NCI-H2171 (cell line): ENCODE measurements at regions not wholly inside any gene's neighbourhood (a gene's known extent, or its start where the extent isn't known, plus 50 kb on each side); places are given as distances from the start of the nearest gene placed in this dataset.

Experiments used
- DNase-seq: peaks from one replicate; lab custom pipeline; 2025; lab: John Stamatoyannopoulos, UW

GRCh38 chr11:28536504-28537267 lies 428.5 kb downstream of the METTL15 start:
- DNase-seq, result no peak

DNA sequence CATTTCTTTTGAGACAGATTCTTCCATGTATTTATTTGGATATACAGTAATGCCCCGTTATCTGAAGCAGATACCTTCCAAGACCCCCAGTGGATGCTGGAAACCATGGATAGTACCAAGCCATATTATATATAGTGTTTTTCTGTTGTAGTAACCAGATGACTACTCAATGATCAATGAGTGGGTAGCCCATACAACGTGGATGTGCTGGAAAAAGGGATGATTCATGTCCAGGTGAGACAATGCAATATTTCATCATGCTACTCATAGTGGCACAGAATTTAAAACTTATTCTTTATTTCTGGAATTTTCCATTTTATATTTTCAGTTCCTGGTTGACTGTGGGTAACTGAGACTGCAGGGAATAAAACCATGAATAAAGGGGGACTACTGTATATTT lies 427.5 kb downstream of the METTL15 start:
- DNase-seq, result no peak

DNA sequence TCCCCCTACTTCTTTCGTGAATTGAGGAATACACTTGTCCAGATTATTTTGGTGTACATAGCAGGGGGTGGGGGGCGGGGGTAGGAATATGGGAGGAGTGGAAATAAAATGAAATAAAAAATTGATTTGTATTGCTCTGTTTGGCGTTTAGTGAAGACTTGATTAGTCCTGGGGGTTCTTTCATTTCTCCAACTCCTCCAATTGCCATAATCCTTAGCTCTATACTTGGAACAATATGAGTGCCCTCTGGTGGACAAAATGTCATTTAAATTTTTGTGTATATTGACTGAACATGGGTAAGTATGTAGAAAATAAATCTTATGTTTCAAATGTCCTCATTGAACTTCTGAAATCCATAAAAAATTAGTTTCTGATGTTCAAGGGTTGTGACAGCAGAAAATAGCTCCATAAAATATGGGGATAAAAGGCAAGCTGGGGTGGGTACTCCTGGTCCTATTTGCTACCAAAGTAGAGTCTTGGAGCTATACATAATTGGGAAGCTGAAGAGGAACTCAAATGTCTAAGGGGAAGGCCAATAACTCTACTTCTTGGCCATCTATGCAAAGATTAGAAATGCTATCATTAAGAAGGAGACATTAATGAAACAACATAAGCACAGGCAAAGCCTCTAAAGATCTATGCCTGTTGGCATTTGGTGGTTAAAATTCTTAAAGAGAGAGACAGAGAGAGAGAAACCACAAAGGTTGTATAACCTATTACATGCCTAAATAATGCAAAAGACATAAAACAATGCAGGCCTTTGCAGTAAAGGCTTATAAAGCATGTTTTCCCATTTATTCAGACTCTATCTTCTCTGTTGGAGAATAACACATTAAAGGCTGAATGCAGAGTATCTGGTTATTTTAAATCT lies 421.6 kb downstream of the METTL15 start:
- DNase-seq, result peak; percentile 2

- no peak for DNase-seq
Measured at GRCh38 chr11:28529046-28529445, 420.9 kb downstream of the METTL15 start.

DNA sequence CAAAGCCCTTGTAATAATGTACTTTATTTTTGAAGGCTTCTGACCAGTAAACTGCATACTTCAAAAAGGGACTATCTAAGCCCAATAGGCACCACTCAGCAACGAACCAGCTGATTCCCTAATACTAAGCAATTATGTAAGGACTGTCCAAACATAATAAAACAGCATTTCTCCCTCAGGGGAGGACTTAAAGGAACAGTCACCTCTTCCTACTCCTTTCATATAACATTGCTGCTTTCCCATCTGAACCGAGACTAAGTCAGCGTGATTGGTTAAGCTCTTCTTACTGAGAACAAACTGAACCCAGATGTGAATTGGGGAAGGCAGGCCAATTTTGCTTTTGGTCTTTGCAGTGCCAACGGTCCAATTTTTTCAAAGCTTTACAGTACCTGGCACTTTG lies 420.0 kb downstream of the METTL15 start:
- DNase-seq, result no peak

- DNase-seq, result no peak
Measured at GRCh38 chr11:28526406-28526751, 418.2 kb downstream of the METTL15 start.

DNA sequence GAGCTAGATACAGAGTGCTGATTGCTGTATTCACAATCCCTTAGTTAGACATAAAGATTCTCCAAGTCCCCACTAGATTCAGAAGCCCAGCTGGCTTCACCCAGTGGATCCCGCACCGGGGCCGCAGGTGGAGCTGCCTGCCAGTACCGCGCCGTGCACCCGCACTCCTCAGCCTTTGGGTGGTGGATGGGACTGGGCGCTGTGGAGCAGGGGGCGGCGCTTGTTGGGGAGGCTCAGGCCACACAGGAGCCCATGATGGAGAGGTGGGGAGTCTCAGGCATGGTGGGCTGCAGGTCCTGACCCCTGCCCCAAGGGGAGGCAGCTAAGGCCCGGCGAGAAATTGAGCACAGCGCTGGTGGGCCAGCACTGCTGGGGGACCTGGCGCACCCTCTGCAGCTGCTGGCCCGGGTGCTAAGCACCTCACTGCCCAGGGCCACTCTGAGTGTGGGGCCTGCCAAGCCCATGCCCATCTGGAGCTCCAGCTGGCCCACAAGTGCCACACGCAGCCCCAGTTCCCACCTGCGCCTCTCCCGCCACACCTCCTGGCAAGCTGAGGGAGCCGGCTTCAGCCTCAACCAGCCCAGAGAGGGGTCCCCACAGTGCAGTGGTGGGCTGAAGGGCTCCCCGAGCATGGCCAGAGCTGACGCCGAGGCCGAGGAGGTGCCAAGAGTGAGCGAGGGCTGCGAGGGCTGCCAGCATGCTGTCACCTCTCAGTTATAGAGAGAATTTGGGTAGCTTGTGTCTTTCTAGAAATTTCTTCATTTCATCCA lies 417.6 kb downstream of the METTL15 start:
- DNase-seq, result no peak

DNA sequence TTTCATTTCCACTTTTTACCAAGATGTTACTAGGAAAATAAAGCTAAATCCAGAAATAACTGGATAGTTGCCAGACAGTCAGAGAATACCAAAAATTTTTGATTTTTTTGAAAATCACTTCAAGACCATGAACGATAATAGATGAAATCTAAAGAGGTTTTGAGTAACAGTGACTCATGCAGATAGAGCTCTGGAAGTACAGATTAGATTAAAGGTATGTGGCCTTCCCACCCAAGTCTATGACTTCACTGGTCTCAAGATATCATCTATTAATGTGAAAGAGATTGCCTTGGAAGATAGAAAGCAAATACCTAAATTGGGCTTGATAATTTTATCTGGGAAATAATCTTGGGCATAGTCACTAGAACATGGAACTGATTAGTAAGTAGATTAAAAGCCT lies 415.9 kb downstream of the METTL15 start:
- DNase-seq, result no peak

- no peak for DNase-seq
Measured at GRCh38 chr11:28521075-28521474, 412.9 kb downstream of the METTL15 start.

DNA sequence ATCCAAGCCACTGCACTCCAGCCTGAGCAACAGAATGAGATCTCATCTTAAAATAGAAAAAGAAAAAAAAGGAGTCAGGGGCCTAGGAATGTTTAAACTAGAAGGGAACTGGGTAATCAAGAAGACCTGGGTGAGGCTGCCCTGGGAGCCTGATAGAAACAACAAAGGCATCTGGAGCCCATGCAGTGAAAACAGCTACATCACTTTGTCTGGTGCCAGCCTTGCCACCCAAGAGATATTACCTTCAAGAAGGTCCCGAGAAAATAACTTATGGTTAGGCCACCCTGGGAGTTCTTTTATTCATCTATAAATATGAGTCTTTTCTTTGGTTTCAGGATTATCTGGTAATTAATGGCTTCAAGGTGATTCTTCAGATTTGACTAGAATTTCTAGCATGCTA lies 412.1 kb downstream of the METTL15 start:
- DNase-seq, result no peak

DNA sequence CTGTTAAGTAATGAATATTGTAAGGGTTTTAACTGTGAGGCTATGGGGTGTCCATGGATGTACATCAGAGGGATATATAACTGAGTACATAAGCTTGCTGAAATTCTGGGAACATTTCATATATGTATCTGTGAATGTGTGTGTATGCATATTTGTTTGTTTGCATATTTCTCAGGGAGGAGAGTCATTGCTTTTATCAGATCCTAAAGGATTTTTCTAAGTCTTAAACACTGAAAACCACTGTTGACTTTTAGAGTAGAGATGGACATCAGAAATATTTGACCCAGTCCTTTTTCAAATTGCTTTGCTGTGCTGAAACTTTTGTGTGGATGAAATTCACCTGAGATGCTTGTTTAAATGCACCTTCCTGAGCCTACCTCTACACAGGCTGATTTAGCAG lies 410.6 kb downstream of the METTL15 start:
- DNase-seq, result no peak

GRCh38 chr11:28517621-28518020 lies 409.4 kb downstream of the METTL15 start:
- no peak for DNase-seq

DNA sequence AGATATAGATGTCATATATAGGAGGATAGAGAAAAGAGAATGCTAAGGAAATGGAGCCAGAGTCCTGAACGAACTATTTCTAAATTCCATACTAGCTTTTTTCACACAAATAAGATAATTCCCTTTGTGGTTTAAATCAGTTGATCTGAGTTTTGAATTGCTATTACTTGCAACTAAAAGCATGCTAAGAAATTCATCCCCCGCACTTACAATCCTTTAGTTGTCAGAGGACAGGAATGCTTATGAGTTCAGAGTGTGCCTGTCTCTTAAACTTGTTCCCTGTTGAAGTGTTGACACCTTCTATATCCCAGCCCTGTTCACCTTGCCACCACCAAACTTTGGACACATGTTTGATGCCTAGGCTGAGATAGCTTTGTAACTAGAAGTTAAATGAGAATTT lies 406.2 kb downstream of the METTL15 start:
- no peak for DNase-seq

GRCh38 chr11:28512143-28512756 lies 404.1 kb downstream of the METTL15 start:
- no peak for DNase-seq

- DNase-seq, result no peak
Measured at GRCh38 chr11:28505232-28505631, 397.0 kb downstream of the METTL15 start.

DNA sequence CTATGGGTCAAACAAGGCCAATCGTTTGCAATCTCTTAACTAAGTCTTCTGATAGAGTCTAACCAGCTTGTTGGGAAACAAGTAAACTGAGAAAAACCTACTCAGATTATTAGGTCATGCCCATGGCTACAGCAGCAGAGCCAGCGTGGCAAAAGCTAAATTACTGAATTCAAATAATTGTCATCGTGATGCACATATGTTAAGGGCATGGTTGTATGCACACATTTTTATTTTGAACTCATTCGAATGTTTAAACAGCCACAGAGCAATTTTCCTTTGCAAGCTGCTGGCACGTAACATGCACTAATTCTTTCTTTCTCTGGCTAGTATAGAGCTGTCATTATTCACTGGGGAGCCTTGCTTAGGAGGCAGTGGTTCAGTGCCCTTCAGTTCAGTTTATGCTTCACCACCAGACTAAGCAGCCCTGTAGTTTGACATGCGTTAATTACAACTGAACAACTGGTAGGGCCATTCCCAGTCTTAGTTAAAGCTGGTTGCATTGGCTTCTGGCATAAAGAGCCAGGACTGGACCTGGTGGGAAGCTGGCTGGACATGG lies 396.4 kb downstream of the METTL15 start:
- DNase-seq, result no peak

- no peak for DNase-seq
Measured at GRCh38 chr11:28495333-28495732, 387.1 kb downstream of the METTL15 start.

DNA sequence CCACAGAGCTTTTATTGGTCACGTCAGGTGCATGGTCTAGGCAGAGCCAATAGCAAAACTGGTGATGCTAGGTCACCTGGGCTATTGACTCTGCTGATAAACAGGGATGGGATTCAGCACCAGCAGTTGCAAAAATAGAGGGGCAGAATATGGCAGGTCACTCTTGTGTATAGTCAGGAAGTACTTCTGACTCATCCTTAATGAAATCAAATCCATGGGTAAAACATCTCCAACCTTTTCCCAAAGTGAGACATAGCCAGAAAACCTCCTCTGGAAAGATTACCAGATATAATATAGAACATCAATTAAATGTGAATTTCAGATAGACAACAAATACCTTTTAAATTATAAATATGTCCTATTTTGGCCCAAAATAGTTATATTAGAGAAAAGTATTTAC lies 383.2 kb downstream of the METTL15 start:
- DNase-seq, result no peak

- no peak for DNase-seq
Measured at GRCh38 chr11:28490773-28491382, 382.7 kb downstream of the METTL15 start.

DNA sequence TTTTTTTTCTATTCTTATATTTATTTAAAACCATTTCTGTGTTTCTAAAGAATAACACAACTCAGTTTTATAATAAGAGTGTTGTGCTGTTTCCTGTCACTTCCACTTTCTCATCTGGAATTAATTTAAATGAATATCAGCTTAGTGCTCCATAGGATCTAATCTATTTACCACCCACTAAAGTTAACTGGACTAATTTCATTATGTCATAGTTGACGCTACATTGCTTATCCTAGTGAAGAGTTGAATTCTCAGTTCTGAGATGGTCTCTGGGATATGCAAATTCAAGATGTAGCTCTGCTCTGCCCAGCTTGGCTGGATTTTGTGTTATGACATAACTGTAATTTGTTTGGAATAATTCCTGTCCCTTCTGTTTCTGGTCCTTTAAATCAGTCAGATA lies 380.1 kb downstream of the METTL15 start:
- DNase-seq, result no peak

GRCh38 chr11:28483072-28483867 lies 375.1 kb downstream of the METTL15 start:
- DNase-seq, result no peak
